ENCODE measurements at regions not wholly inside any gene's neighbourhood (a gene's known extent, or its start where the extent isn't known, plus 50 kb on each side); places are given as distances from the start of the nearest gene placed in this dataset.

GRCh38 chr22:47899894-47900293 lies 1137.4 kb downstream of the TBC1D22A start:
- TF ChIP-seq, protein P1, sequence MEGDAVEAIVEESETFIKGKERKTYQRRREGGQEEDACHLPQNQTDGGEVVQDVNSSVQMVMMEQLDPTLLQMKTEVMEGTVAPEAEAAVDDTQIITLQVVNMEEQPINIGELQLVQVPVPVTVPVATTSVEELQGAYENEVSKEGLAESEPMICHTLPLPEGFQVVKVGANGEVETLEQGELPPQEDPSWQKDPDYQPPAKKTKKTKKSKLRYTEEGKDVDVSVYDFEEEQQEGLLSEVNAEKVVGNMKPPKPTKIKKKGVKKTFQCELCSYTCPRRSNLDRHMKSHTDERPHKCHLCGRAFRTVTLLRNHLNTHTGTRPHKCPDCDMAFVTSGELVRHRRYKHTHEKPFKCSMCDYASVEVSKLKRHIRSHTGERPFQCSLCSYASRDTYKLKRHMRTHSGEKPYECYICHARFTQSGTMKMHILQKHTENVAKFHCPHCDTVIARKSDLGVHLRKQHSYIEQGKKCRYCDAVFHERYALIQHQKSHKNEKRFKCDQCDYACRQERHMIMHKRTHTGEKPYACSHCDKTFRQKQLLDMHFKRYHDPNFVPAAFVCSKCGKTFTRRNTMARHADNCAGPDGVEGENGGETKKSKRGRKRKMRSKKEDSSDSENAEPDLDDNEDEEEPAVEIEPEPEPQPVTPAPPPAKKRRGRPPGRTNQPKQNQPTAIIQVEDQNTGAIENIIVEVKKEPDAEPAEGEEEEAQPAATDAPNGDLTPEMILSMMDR (IDR thresholded peaks at IDR 0.05; ENCODE audit: low read depth, low read length, poor library complexity, severe bottlenecking), result no peak
- TF ChIP-seq EZH2phosphoT487 (IDR thresholded peaks at IDR 0.05; ENCODE audit: borderline replicate concordance, low read length), result no peak
